ENCODE measurements at regions not wholly inside any gene's neighbourhood (a gene's known extent, or its start where the extent isn't known, plus 50 kb on each side); places are given as distances from the start of the nearest gene placed in this dataset.
A peak's percentile ranks its signal among the peaks of the same experiment; 100 is the strongest.

DNA sequence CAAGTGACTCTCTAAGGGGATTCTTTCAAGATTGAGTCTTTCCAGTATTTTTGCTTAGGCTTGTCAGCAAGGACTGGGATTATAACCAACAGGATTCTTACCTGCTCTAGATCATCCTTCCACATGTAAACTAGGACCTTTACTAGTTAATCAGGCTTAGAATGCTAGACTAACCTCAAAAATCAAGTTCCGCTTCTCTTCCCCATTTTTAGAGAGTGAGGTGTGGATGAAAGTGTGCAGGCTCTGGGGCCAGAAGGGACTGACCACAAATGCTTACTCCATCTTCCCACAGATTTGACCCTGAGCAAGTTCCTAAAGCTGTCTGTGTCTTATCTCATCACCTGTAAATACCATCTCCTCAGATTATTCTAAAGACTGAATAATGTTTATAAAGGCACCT lies 89.5 kb upstream of the IL12A start:
- DNase-seq (ENCODE audit: low read depth, low spot score): no peak
- in situ Hi-C loops (cut with HindIII; ENCODE audit: low pct_unique_long_range_greater_than_20kb, low sequenced_read_pairs): no loop called here

DNA sequence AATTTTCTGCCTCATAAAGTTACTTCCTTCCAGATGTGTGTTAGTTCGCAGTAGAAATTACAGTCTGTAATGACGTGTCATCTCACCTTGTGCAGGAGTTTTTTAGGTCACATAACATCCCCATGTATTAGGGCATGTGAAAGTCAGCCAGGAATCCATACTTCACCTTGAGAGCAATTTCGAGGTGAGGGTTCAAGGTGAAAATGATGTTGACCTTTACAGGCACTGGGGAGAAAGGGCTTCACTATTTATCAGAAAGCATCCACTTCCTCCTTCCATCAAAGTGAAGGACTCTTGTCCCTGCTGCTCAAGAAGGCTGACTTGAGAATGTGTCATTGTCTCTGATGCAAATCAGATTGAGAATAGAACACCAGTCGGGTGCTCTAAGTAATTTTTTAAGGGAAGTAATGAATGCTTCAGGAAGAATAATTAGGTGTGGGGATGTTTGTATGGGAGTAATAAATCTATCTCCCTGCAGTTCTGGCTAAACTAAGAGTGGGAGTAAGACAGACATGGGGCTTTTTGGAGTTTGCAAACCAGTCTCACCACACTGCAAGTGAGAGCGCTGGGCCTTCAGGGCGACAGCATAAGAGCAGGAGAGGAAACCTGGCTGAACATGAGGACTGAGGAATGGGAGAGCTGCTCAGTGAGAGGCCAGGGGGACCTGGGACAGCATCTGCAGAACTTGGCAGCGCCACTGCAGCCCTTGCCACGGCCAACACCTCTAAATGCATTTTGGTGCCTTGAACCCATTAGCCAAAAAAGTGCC lies 85.9 kb upstream of the IL12A start:
- in situ Hi-C loops (cut with HindIII; ENCODE audit: low pct_unique_long_range_greater_than_20kb, low sequenced_read_pairs): no loop called here
- no peak for DNase-seq (ENCODE audit: low read depth, low spot score)

DNA sequence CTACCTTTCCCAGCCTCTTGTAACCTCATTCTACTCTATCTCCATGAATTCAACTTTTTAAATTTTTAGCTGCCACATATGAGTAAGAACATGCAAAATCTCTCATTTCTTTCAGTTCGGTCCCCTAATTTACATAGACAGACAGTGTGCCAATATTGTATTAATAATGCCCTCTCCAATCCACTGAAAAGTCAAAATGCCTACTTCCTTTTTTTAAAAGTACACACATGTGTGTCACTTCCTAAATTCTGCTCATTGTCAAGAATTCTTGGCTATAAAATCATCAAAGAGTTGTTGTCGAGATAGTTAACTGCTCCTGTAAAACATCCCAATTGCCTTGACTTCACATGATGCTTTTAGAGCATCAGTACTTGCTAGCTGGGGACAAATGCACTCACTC lies 84.2 kb upstream of the IL12A start:
- in situ Hi-C loops (cut with HindIII; ENCODE audit: low pct_unique_long_range_greater_than_20kb, low sequenced_read_pairs): no loop called here
- no peak for DNase-seq (ENCODE audit: low read depth, low spot score)

DNA sequence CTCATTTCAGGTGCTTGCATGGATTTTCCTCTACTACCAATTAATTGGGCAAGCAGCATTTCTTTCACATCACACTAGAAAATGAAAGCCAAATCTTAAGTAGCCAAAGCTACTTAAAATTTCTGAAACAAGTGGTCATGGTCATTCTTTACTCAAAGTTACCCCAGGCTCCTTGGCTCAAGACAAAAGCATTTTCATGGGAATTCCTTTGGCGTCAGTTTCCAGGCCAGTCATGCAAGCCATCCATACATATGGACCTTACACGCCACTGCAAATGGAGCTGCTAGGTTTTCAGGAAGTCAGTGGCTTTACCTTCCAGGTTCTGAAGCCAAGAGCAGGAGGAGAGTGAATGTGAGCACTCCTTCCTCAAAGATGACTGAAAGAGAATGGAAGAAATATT lies 83.7 kb upstream of the IL12A start:
- DNase-seq (ENCODE audit: low read depth, low spot score): no peak
- in situ Hi-C loops (cut with HindIII; ENCODE audit: low pct_unique_long_range_greater_than_20kb, low sequenced_read_pairs): no loop called here

DNA sequence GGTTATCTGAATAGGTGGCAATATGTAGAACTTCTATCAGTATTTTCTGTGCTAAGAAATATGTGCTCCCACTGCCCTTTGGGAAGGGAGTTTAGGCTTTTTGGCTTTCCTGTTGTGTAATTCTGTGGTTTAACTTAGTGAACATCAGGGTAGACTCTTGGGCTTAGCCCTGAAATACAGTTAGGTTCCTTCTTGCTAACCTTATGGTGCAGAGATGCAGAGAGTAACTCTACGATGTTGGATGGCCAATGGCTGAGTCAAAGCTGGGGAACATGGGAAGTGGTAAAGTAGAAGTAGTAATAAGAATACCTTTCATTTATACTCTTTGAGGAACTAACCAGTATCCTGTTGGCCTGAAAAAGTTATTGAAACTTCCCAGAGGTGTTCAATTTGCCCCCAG lies 80.8 kb upstream of the IL12A start:
- in situ Hi-C loops (cut with HindIII; ENCODE audit: low pct_unique_long_range_greater_than_20kb, low sequenced_read_pairs): no loop called here
- DNase-seq (ENCODE audit: low read depth, low spot score): no peak

DNA sequence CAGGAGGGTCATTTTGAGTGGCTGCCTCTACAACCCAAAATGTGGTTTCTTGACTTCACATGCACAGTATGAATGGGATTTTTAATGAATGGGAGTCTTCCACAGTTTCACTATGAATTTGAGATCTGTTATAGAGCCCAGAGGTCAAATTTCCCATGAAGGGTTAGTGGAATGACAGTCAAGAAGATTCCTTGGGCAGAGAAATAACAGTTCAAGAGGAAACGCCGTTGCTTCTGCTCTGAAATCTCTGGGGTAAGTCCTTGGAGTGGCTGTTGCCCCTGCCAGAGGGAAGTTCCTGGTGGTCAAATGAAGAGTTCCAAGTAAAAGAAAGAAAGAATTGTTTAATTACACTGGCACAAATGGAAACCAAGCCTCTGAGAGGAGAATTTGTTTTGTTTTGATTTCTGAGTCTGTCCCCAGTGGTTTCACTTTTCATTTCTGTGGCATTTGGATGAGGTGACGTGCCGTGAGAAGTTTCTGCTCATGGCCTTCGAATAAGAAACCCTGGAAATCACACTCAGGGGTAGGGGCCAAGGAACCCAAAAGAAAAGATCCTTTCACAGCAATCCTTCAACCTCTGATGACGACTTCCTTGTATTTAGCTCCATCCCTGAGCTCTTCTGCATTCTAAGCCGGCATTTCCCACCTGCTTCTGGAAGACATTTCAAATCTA lies 77.5 kb upstream of the IL12A start:
- peak; percentile 36 for DNase-seq (ENCODE audit: low read depth, low spot score)
- in situ Hi-C loops (cut with HindIII; ENCODE audit: low pct_unique_long_range_greater_than_20kb, low sequenced_read_pairs): no loop called here

DNA sequence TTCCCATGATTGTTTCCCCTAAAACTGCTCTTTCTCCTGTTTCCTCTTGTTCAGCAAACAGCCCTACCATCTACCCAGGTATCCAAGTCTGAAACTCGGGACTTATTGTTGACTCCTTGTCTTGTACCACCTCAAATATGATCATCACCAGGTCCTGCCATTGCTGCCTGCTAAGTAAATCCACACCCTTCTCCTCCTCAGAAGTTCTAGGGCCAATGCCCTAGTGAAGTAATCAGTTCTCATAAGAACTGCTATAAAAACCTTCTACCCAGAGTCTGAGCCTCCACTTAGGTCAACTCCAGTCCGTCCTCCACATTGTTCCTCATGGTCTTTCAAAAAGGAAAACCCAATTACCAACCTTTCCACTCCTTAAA lies 77.0 kb upstream of the IL12A start:
- DNase-seq (ENCODE audit: low read depth, low spot score): no peak
- in situ Hi-C loops (cut with HindIII; ENCODE audit: low pct_unique_long_range_greater_than_20kb, low sequenced_read_pairs): no loop called here

DNA sequence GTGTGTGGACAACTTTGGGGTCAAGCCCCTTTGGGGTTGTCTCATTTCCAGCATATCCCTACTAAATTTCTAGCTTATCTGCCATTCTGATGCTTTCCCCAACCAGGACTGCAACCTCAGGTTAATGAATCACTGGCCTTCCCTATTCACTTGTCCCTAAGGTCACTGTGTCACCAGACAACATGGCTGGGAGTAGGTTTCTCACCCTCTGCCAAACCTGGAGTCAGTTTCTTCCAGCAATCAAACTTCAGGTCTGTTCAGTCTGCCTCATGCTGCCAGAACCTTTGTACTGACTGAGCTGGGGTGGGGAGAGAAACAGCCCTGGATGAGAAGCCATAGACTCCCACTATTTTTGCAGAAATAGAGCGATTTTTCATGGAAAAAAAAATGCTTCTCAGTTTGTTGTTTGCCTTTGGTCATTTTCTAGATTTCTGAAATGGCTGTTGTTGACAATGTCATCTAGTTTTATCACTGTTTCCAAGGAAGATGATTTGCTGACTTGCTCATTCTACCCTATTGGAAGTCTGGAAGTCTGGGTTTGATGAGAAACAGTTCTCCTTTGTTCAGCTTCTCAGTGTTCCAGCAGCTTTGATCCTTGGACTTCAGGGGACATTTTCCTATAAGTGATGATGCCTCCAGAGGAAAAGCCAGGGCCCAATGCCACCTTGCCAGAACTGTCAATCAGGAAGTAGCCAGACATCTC lies 74.8 kb upstream of the IL12A start:
- DNase-seq (ENCODE audit: low read depth, low spot score): no peak
- in situ Hi-C loops (cut with HindIII; ENCODE audit: low pct_unique_long_range_greater_than_20kb, low sequenced_read_pairs): no loop called here

DNA sequence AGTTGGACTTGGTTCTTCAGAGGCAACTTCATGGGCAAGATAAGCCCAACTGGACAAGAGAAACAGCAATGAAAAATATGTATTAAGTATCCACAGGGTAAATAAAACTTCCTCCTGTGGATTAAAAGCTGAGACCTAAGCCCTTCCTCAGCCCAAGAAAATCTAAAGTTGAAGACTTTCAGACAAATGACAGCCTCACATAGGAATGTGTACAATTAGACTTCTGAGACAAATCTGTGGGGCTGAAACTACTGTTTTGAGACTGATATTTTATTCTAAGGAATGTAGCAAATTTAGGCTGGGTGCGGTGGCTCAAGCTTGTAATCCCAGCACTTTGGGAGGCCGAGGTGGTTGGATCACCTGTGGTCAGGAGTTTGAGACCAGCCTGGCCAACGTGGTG lies 74.2 kb upstream of the IL12A start:
- DNase-seq (ENCODE audit: low read depth, low spot score): no peak
- in situ Hi-C loops (cut with HindIII; ENCODE audit: low pct_unique_long_range_greater_than_20kb, low sequenced_read_pairs): no loop called here

DNA sequence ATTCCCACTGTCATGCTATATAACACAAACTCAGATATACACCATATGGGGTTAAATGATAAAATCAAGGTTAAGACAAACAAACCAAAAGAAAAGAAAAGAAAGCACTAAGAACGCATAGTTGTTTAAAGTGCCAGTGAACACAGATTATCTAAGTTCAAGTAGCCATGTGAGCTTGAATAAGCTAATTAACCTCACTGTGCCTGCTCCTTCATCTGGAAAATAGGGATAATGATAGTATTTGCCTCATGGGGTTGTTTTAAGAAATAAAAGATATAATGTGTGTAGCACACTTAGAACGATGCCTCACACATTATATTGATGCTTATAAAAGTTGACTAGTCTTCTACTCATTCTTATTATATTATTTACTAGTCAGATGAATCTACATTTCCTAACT lies 72.6 kb upstream of the IL12A start:
- no peak for DNase-seq (ENCODE audit: low read depth, low spot score)
- in situ Hi-C loops (cut with HindIII; ENCODE audit: low pct_unique_long_range_greater_than_20kb, low sequenced_read_pairs): no loop called here

DNA sequence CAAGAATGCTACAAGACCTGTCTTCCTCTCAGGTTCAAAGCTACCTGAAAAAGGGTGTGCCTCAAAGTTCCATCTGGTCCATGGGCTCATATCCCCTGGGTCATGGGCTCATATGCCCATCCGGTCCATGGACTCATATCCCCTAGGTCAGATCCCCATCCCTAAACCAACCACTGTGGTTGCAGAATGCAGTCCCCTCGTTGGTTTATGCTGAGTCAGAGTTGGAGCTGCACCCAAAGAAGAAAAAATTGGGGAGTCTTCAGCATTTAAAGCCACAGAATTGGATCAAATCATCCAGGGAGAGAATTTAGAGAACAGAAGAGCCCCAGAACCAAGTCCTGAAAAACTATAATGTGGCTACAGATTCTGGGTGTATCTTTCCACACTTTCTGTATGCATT lies 71.5 kb upstream of the IL12A start:
- DNase-seq (ENCODE audit: low read depth, low spot score): no peak
- in situ Hi-C loops (cut with HindIII; ENCODE audit: low pct_unique_long_range_greater_than_20kb, low sequenced_read_pairs): no loop called here

DNA sequence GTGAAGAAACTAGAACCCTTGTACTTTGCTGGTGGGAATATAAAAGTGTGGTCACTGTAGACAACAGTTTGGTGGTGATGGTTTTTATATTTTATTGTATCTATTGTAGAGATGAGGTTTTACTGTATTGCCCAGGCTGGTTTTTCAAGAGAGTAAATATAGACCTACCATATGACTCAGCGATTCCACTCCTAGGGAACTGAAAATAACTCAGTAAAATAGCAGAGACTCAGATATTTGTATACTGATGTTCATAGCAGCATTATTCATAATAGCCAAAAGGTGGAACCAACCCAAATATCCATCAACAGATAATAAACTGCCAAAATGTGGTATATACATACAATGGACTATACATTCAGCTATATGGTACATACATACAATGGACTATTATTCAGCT lies 68.8 kb upstream of the IL12A start:
- in situ Hi-C loops (cut with HindIII; ENCODE audit: low pct_unique_long_range_greater_than_20kb, low sequenced_read_pairs): no loop called here
- DNase-seq (ENCODE audit: low read depth, low spot score): no peak

DNA sequence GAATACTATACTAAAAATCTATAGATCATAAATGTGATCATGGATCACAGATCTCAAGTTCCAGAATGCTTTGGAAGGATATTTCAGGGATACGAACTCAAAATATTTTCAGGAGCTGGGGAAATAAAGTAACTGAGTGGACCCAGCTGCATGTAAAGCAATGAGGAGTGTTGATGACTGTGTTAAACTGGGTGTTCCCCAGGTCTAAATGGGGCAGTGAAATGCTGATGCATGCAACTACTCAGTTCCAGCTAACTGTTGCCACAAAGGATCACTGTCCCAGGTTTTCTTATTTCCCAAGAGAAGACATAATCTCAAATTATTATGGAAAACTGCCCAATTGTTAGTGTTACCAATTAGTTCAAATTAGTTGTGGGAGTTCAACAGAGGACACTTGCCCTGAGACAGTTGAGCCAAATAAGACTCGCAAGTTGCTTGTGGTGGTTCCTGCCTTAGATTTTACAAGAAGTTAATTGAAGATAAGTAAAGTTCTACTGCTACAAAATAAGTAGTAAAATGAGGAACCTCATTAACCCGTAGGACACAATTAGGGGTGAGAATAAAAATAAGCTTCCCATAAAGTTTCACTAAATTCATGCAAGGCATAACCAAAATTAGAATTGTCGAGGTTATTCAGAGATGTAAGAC lies 66.3 kb upstream of the IL12A start:
- in situ Hi-C loops (cut with HindIII; ENCODE audit: low pct_unique_long_range_greater_than_20kb, low sequenced_read_pairs): no loop called here
- no peak for DNase-seq (ENCODE audit: low read depth, low spot score)

DNA sequence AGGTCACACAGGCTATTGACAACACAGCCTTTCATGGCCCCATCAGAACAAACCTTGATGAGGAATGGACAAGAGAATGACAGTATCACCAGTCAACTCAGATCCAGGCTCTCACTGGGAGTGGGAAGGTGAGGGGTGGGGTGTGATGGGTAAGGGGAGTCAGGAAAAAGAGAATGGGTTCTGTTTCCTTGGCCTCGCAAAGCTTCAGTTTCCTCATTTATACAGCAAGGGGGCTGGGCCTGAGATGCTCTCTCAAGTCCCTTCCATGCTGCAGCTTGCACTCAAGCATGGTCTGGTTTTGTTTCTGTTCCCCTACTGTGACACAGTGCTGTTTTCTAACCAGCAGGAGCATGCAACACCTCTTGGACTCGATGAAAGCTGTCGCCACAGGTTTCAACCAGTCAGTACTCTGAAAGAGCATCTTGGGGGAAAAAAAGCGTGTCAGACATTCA lies 65.7 kb upstream of the IL12A start:
- in situ Hi-C loops (cut with HindIII; ENCODE audit: low pct_unique_long_range_greater_than_20kb, low sequenced_read_pairs): no loop called here
- no peak for DNase-seq (ENCODE audit: low read depth, low spot score)

DNA sequence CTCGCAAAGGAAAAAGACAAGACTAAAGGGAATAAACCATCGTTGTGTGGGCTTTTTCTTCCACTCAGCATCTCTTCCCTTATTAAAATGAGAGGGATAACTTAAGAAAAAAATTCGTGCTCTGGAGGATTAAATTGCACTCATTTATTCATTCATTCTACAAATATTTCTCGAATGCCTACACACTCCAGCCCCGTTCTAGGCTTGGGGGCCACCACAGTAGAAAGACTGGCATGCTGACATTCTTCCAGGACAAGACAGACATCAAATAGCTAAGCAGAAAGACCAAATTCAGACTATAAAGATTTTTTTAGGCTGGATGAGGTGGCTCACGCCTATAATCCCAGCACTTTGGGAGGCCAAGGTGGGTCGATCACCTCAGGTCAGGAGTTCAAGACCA lies 65.3 kb upstream of the IL12A start:
- DNase-seq (ENCODE audit: low read depth, low spot score): no peak
- in situ Hi-C loops (cut with HindIII; ENCODE audit: low pct_unique_long_range_greater_than_20kb, low sequenced_read_pairs): no loop called here

DNA sequence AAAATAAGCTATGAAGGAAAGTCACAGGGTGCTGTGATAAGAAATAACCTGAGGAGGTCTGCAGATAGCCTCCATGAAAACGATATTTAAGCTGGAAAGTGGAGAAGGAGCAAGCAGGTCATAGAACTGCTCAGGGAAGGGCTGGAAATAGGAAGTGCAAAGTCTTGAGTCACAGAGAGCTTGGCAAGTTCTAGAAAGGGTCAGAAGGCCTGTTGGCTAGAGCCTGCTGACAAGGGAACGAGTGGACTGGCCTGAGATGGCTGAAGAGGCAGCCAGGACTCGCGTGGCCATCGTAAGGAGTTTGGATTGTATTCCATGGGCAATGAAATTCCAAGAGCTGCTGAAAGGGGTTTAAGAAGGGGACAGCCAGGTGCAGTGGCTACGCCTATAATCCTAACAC lies 64.7 kb upstream of the IL12A start:
- no peak for DNase-seq (ENCODE audit: low read depth, low spot score)
- in situ Hi-C loops (cut with HindIII; ENCODE audit: low pct_unique_long_range_greater_than_20kb, low sequenced_read_pairs): no loop called here

DNA sequence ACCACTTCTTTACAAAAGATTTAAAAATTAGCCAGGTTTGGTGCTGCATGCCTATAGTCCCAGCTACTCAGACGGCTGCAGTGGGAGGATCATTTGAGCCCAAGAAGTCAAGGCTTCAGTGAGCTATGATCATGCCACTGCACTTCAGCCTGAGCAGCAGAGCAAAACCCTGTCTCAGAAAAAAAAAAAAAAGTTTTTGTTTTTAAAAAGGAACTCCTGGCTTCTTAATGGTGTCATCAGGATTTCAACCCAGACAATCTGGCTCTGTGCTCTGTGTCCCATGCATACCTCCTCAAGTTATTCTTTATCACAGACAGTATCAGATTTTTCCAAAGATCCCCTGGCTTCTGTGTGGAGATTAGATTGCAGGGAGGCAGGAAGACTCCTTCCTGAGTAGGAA lies 64.2 kb upstream of the IL12A start:
- in situ Hi-C loops (cut with HindIII; ENCODE audit: low pct_unique_long_range_greater_than_20kb, low sequenced_read_pairs): no loop called here
- no peak for DNase-seq (ENCODE audit: low read depth, low spot score)

DNA sequence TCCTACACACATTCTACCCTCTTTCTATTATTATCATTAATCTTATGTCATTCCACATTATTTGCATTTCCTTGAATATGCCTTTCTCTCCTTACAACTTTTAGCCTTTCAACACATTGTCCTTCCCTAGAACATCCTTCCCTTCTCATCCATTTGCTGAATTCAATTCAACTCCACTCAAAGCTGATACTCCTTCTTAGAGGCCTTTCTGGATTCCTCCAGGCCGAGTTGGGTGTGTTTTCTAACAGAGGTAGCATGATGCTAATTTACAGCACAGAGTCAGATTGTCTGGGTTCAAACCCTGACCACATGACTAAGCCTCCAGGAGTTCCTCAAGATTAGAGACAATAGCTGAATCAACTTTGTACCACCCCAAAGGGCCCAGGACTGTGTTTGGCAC lies 63.4 kb upstream of the IL12A start:
- no peak for DNase-seq (ENCODE audit: low read depth, low spot score)
- in situ Hi-C loops (cut with HindIII; ENCODE audit: low pct_unique_long_range_greater_than_20kb, low sequenced_read_pairs): no loop called here

Measured in SK-MEL-5 (cell line).